ENCODE measurements at regions not wholly inside any gene's neighbourhood (a gene's known extent, or its start where the extent isn't known, plus 50 kb on each side); places are given as distances from the start of the nearest gene placed in this dataset.

DNA sequence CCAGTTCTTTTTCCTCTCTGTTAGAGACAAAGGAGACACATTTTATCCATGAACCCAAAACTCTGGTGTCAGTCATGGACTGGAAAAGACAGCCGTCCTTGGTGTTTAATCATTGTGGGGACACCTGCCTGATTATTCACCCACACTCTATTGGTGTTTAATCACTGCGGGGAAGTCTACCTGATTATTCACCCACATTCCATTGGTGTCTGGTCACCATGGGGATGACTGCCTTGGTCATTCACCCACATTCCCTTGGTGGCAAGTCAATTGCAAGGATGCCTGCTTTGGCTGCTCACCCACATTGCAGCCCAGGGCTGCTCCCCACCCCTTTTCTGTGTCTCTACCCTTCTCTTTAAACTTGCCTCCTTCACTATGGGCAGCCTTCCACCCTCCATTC, 589.7 kb upstream of the AMELY start:
- TF ChIP-seq RNF2 (IDR thresholded peaks at IDR 0.05; ENCODE audit: borderline replicate concordance, low read depth, low read length, missing control alignments, poor library complexity, severe bottlenecking), result no peak
- TF ChIP-seq, protein P1, sequence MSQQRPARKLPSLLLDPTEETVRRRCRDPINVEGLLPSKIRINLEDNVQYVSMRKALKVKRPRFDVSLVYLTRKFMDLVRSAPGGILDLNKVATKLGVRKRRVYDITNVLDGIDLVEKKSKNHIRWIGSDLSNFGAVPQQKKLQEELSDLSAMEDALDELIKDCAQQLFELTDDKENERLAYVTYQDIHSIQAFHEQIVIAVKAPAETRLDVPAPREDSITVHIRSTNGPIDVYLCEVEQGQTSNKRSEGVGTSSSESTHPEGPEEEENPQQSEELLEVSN (IDR thresholded peaks at IDR 0.05), result no peak
- TF ChIP-seq SIN3A (conservative IDR thresholded peaks at IDR 0.05 in 1 of 2, IDR thresholded peaks at IDR 0.05 in 1 of 2; ENCODE audit: low read depth in 1 of 2, low read length in 2 of 2), result no peak
- TF ChIP-seq ASH2L (IDR thresholded peaks at IDR 0.05; ENCODE audit: low read length), result no peak
- no peak for TF ChIP-seq PHF8 (conservative IDR thresholded peaks at IDR 0.05; ENCODE audit: low read depth, low read length)
- TF ChIP-seq POLR2A (IDR thresholded peaks at IDR 0.05; ENCODE audit: control extremely low read depth in 1 of 2, low read depth in 2 of 2, low read length in 2 of 2), result no peak
- TF ChIP-seq TBP (IDR thresholded peaks at IDR 0.05; ENCODE audit: low read depth, low read length), result no peak
- TF ChIP-seq BCL11A (IDR thresholded peaks at IDR 0.05; ENCODE audit: low read depth in 2 of 2, low read length in 2 of 2), result no peak
- TF ChIP-seq SIX5 (IDR thresholded peaks at IDR 0.05; ENCODE audit: low read depth, low read length), result no peak
- TF ChIP-seq HDAC6 (IDR thresholded peaks at IDR 0.05; ENCODE audit: low read depth, low read length), result no peak
- TF ChIP-seq RFX5 (IDR thresholded peaks at IDR 0.05; ENCODE audit: borderline replicate concordance, low read depth, low read length), result no peak
- TF ChIP-seq TAF1 (IDR thresholded peaks at IDR 0.05; ENCODE audit: low read depth, low read length), result no peak
- TF ChIP-seq EZH2 (IDR thresholded peaks at IDR 0.05; ENCODE audit: low read depth, low read length, severe bottlenecking), result no peak
- no peak for TF ChIP-seq CBX8 (IDR thresholded peaks at IDR 0.05; ENCODE audit: borderline replicate concordance, low read depth, low read length)
- TF ChIP-seq BACH1 (IDR thresholded peaks at IDR 0.05; ENCODE audit: low read length), result no peak
- no peak overlapping the region for H2BK20ac ChIP-seq (ENCODE audit: low read length)
- DNase-seq (ENCODE audit: low read depth in 1 of 2, low spot score in 2 of 2), result no peak
- 90% methylated on average over 2 of the region's 2 CpGs; no CpG with 5 or more reads in 1 of the 2 experiments for WGBS, 2 experiments (ENCODE audit: extremely low coverage in 1 of 2, insufficient coverage in 1 of 2, insufficient read length in 1 of 2, insufficient replicate concordance in 2 of 2, low coverage in 1 of 2, low lambda C conversion rate in 2 of 2, missing lambda C conversion rate in 1 of 2)
- no peak overlapping the region for H2AK5ac ChIP-seq (ENCODE audit: low read depth, low read length)
- no peak overlapping the region for H3K4me3 ChIP-seq (ENCODE audit: extremely low read depth in 1 of 4, insufficient read depth in 2 of 4, low read depth in 3 of 4, low read length in 4 of 4)
- H4K5ac ChIP-seq (ENCODE audit: insufficient read length, low read depth, low read length), result no peak overlapping the region
- no peaks in the 10 kb centered on the region for H4K20me1 ChIP-seq (replicated peaks in 1 of 2; ENCODE audit: control insufficient read depth in 1 of 2, insufficient read depth in 2 of 2, low read length in 2 of 2)
- no peak overlapping the region for H3K9ac ChIP-seq (replicated peaks in 1 of 4; ENCODE audit: extremely low read depth in 1 of 4, low read depth in 3 of 4, low read length in 3 of 4)
- H3K27me3 ChIP-seq (replicated peaks in 1 of 4; ENCODE audit: control insufficient read depth in 3 of 4, extremely low read depth in 1 of 4, insufficient read depth in 3 of 4, low read length in 3 of 4), result no peaks in the 10 kb centered on the region
- no peak overlapping the region for H3K14ac ChIP-seq (ENCODE audit: insufficient read length)
- no peak overlapping the region for H2BK15ac ChIP-seq (ENCODE audit: low read length)
- POLR2A ChIA-PET (ENCODE audit: partially characterized antibody), result no interaction called here
- CTCF ChIA-PET (ENCODE audit: partially characterized antibody), result no interaction called here
- H2AFZ ChIP-seq (ENCODE audit: low read length), result no peak overlapping the region
- H3K4me1 ChIP-seq (replicated peaks in 1 of 4; ENCODE audit: control insufficient read depth in 3 of 4, insufficient read depth in 4 of 4, low read length in 3 of 4), result no peaks in the 10 kb centered on the region
- no peaks in the 10 kb centered on the region for H3K23me2 ChIP-seq (ENCODE audit: low read depth, low read length)
- no peak overlapping the region for H4K8ac ChIP-seq (ENCODE audit: extremely low read depth, insufficient read depth, low read length)
- no peak overlapping the region for H3K23ac ChIP-seq (ENCODE audit: insufficient read length)
- H3K79me1 ChIP-seq (ENCODE audit: low read depth, low read length), result no peaks in the 10 kb centered on the region
- no peak overlapping the region for H3K4ac ChIP-seq (replicated peaks; ENCODE audit: insufficient read length, low read depth, low read length)
- no peak overlapping the region for H3K4me2 ChIP-seq (ENCODE audit: insufficient read depth in 1 of 2, low read depth in 2 of 2, low read length in 2 of 2)
- H2BK5ac ChIP-seq (ENCODE audit: low read depth, low read length), result no peak overlapping the region
- H3K36me3 ChIP-seq (ENCODE audit: control insufficient read depth in 2 of 4, insufficient read depth in 4 of 4, low read length in 3 of 4), result no peaks in the 10 kb centered on the region
- no peak overlapping the region for H3K18ac ChIP-seq (ENCODE audit: extremely low read depth, low read length)
- H3K9me3 ChIP-seq (ENCODE audit: insufficient read depth in 2 of 2, low read depth in 1 of 2, low read length in 1 of 2), result no peaks in the 10 kb centered on the region
- no peak overlapping the region for H2BK12ac ChIP-seq (ENCODE audit: low read depth, low read length)
- no peak overlapping the region for H3K56ac ChIP-seq (replicated peaks; ENCODE audit: insufficient read length, low read depth, low read length)
- no peak overlapping the region for H2BK120ac ChIP-seq (replicated peaks; ENCODE audit: low read depth, low read length)
- H3K79me2 ChIP-seq (ENCODE audit: control insufficient read depth in 1 of 2, insufficient read depth in 2 of 2, low read length in 2 of 2), result no peaks in the 10 kb centered on the region
- H3K27ac ChIP-seq (ENCODE audit: low read depth, low read length), result no peak overlapping the region
- no peak overlapping the region for H4K91ac ChIP-seq (replicated peaks; ENCODE audit: insufficient read length, low read length)
- no peak for FAIRE-seq

Data from H1 (cell line).